Panc1 (cell line): ENCODE measurements at regions not wholly inside any gene's neighbourhood (a gene's known extent, or its start where the extent isn't known, plus 50 kb on each side); places are given as distances from the start of the nearest gene placed in this dataset.

Experiments used
- ATAC-seq: fragments of 200-7000 bp; cut with Tn5 transposase; 2 replicates; pipeline ENCODE4 v1.9.1; 2020; ENCODE audit warnings: mild to moderate bottlenecking, moderate library complexity
- BruUV-seq: library from RNA; stranded (reverse); fragments of 400-500 nt; replicated peaks from 2 replicates; lab custom pipeline; 2021; lab: Mats Ljungman, UMichigan
- CTCF ChIA-PET: fragments of 300-600 bp; sonication (Branson Sonifier 250); formaldehyde crosslinking; loops from one replicate; lab custom pipeline; 2022; ENCODE audit warnings: antibody characterized with exemption; lab: Charles Lee
- POLR2A ChIA-PET: fragments of 300-600 bp; sonication (Branson Sonifier 250); formaldehyde crosslinking; loops from one replicate; lab custom pipeline; 2022; ENCODE audit warnings: antibody characterized with exemption; lab: Charles Lee
- DNase-seq: peaks from one replicate; pipeline ENCODE4 v3.0.0-alpha.2; 2010; ENCODE audit warnings: low read depth, low spot score
- H3K27ac ChIP-seq: 2 replicates; pipeline ENCODE4 v1.5.1; 2011; ENCODE audit warnings: mild to moderate bottlenecking, low read length, inconsistent platforms
- H3K27me3 ChIP-seq: fragments of 200-500 bp; sonication (Bioruptor generic); 2 replicates; pipeline ENCODE4 v1.6.0; 2014; ENCODE audit warnings: low read length, inconsistent platforms; ENCODE audit not compliant: control insufficient read depth, insufficient read depth
- H3K36me3 ChIP-seq: fragments of 200-500 bp; sonication (Bioruptor generic); 2 replicates; pipeline ENCODE4 v1.5.1; 2014; ENCODE audit warnings: inconsistent platforms, mild to moderate bottlenecking, low read length, moderate library complexity; ENCODE audit not compliant: control insufficient read depth, insufficient read depth
- H3K4me1 ChIP-seq: 2 replicates; pipeline ENCODE4 v1.5.1; 2011; ENCODE audit warnings: inconsistent platforms, mild to moderate bottlenecking, low read length, moderate library complexity; ENCODE audit not compliant: control insufficient read depth, insufficient read depth
- H3K4me3 ChIP-seq, 2 experiments: 2 replicates each; pipeline ENCODE4 v1.5.1; 2011 to 2012; ENCODE audit warnings: low read depth in 2 of 2, low read length in 2 of 2, mild to moderate bottlenecking in 2 of 2, inconsistent platforms in 1 of 2, moderate library complexity in 1 of 2
- H3K9me3 ChIP-seq: fragments of 200-500 bp; sonication (Bioruptor generic); 2 replicates; pipeline ENCODE4 v1.5.1; 2014; ENCODE audit warnings: low read depth, mild to moderate bottlenecking, inconsistent platforms, low read length, moderate library complexity; ENCODE audit not compliant: control insufficient read depth, insufficient read depth
- POLR2AphosphoS5 ChIP-seq: IDR thresholded peaks from 2 replicates; pipeline ENCODE4 v1.6.1; 2012; ENCODE audit warnings: mild to moderate bottlenecking, low read depth, low read length, moderate library complexity
- SIN3A ChIP-seq: IDR thresholded peaks from 2 replicates; pipeline ENCODE4 v1.6.1; 2012; ENCODE audit warnings: low read depth, mild to moderate bottlenecking, low read length, moderate library complexity, borderline replicate concordance; ENCODE audit not compliant: insufficient read depth
- TCF7L2 ChIP-seq: IDR thresholded peaks from 2 replicates; pipeline ENCODE4 v1.6.1; 2011; ENCODE audit warnings: mild to moderate bottlenecking, low read depth, low read length, inconsistent platforms
- in situ Hi-C: cut with HindIII; loops from 2 replicates; pipeline ENCODE4 v1.10.0; 2016; ENCODE audit warnings: low sequenced_read_pairs, low pct_unique_long_range_greater_than_20kb
- intact Hi-C: fragments of 100-400 bp; cut with micrococcal nuclease; formaldehyde crosslinking; loops from one replicate; pipeline ENCODE4 v1.10.0; 2022; ENCODE audit not compliant: unreplicated experiment
- TF ChIP-seq, protein P1 (sequence below): fragments of 450-650 bp; IDR thresholded peaks from 2 replicates; pipeline ENCODE4 v1.5.1; 2017; ENCODE audit warnings: mild to moderate bottlenecking
- TF ChIP-seq, protein P2 (sequence below), 2 experiments: IDR thresholded peaks; 2 replicates each; pipeline ENCODE4 v1.6.1; 2011 to 2012; ENCODE audit warnings: low read depth in 2 of 2, control low read depth in 1 of 2, low read length in 1 of 2, mild to moderate bottlenecking in 1 of 2, moderate library complexity in 1 of 2; ENCODE audit not compliant: insufficient read depth in 1 of 2

DNA sequence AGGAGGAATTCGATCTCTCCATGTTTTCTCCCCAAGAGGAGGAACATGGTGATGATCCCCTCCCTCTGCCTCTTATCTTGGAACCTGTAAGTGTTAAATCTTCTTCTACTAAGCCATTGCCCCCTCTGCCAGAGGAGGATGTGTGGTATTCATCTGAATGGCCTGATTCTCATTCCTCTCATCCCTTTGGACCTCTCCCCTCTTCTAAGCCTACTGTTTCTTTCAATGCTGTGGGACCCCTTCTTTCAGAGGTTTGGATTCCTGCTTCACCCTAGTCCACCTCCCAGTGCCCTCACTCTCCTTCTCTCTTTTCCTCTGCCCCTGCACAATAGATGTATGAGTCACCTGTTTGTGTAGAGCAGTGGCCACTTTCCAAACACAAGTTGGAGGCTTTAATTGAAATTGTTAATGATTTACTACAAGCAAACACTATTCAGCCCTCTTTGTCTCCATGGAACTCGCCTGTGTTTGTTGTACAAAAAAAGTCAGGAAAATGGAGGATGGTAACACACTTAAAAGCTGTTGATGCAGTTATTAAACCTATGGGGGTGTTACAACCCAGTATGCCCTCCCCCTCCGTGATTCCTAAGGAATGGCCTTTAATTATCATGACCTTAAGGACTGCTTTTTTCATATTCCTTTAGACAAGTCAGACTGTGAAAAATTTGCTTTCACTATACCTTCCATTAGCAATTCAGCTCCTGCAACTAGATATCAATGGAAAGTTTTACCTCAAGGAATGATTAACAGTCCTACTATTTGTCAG lies 192.1 kb upstream of the ALG10B start (continued):
- TF ChIP-seq SIN3A = no peak

DNA sequence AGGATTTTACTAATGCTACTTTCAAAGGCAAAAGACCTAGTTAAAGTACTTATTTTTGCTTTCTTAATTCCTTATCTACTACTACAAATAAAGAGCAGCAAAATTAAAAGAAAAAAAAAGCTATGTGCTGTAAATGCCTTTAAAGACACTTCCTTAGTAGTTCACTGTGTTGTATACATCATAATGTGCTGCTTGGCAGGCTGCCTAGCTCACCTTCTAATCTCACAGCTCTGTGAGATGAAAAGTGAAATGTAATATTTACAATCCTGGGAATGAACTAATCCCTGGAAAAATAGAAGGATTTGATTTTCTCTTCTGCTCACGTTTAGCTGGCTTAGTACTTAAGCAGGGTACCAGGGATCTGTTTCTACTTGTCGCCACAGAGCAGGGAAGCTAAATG lies 184.4 kb upstream of the ALG10B start:
- in situ Hi-C loops = no loop called here
- Histone ChIP-seq H3K4me3 (no peak overlapping the region), H3K36me3 (no peaks in the 10 kb centered on the region), H3K27me3 (no peaks in the 10 kb centered on the region), H3K27ac (no peak overlapping the region), H3K4me1 (no peaks in the 10 kb centered on the region), H3K9me3 (no peaks in the 10 kb centered on the region)
- intact Hi-C loops = no loop called here
- DNase-seq (no peak), ATAC-seq (no peak)
- BruUV-seq = no TSS peak
- CTCF ChIA-PET = no interaction called here
- TF ChIP-seq, protein P1, sequence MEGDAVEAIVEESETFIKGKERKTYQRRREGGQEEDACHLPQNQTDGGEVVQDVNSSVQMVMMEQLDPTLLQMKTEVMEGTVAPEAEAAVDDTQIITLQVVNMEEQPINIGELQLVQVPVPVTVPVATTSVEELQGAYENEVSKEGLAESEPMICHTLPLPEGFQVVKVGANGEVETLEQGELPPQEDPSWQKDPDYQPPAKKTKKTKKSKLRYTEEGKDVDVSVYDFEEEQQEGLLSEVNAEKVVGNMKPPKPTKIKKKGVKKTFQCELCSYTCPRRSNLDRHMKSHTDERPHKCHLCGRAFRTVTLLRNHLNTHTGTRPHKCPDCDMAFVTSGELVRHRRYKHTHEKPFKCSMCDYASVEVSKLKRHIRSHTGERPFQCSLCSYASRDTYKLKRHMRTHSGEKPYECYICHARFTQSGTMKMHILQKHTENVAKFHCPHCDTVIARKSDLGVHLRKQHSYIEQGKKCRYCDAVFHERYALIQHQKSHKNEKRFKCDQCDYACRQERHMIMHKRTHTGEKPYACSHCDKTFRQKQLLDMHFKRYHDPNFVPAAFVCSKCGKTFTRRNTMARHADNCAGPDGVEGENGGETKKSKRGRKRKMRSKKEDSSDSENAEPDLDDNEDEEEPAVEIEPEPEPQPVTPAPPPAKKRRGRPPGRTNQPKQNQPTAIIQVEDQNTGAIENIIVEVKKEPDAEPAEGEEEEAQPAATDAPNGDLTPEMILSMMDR = no peak
- TF ChIP-seq SIN3A (no peak), TCF7L2 (no peak), POLR2AphosphoS5 (no peak)
- TF ChIP-seq, protein P2, sequence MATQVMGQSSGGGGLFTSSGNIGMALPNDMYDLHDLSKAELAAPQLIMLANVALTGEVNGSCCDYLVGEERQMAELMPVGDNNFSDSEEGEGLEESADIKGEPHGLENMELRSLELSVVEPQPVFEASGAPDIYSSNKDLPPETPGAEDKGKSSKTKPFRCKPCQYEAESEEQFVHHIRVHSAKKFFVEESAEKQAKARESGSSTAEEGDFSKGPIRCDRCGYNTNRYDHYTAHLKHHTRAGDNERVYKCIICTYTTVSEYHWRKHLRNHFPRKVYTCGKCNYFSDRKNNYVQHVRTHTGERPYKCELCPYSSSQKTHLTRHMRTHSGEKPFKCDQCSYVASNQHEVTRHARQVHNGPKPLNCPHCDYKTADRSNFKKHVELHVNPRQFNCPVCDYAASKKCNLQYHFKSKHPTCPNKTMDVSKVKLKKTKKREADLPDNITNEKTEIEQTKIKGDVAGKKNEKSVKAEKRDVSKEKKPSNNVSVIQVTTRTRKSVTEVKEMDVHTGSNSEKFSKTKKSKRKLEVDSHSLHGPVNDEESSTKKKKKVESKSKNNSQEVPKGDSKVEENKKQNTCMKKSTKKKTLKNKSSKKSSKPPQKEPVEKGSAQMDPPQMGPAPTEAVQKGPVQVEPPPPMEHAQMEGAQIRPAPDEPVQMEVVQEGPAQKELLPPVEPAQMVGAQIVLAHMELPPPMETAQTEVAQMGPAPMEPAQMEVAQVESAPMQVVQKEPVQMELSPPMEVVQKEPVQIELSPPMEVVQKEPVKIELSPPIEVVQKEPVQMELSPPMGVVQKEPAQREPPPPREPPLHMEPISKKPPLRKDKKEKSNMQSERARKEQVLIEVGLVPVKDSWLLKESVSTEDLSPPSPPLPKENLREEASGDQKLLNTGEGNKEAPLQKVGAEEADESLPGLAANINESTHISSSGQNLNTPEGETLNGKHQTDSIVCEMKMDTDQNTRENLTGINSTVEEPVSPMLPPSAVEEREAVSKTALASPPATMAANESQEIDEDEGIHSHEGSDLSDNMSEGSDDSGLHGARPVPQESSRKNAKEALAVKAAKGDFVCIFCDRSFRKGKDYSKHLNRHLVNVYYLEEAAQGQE (IDR thresholded peaks at IDR 0.05; ENCODE audit: insufficient read depth in 1 of 2, low read depth in 2 of 2, low read length in 1 of 2) = no peak
- POLR2A ChIA-PET = no interaction called here

GRCh38 chr12:38137287-38137686 lies 179.3 kb upstream of the ALG10B start:
- ChIA-PET POLR2A (interaction anchor here (0.6 kb wide), 2 partner anchors 173 to 757 kb away, joined by 3 to 7 read pairs; no protein-coding TSS in a partner anchor), CTCF (no interaction called here)
- Histone ChIP-seq H3K27ac (no peak overlapping the region), H3K4me3 (no peak overlapping the region), H3K9me3 (no peaks in the 10 kb centered on the region), H3K4me1 (no peaks in the 10 kb centered on the region), H3K27me3 (no peaks in the 10 kb centered on the region), H3K36me3 (no peaks in the 10 kb centered on the region)
- no peak for ATAC-seq
- BruUV-seq = no TSS peak
- intact Hi-C loops (loop anchor here (5.0 kb wide), 1 partner anchor 85 kb away; no protein-coding TSS in a partner anchor), in situ Hi-C loops (no loop called here)
- TF ChIP-seq, protein P2 (IDR thresholded peaks at IDR 0.05; ENCODE audit: insufficient read depth in 1 of 2, low read depth in 2 of 2, low read length in 1 of 2) = no peak
- TF ChIP-seq TCF7L2 (no peak), SIN3A (no peak)
- no peak for DNase-seq
